ENCODE measurements at regions not wholly inside any gene's neighbourhood (a gene's known extent, or its start where the extent isn't known, plus 50 kb on each side); places are given as distances from the start of the nearest gene placed in this dataset.

DNA sequence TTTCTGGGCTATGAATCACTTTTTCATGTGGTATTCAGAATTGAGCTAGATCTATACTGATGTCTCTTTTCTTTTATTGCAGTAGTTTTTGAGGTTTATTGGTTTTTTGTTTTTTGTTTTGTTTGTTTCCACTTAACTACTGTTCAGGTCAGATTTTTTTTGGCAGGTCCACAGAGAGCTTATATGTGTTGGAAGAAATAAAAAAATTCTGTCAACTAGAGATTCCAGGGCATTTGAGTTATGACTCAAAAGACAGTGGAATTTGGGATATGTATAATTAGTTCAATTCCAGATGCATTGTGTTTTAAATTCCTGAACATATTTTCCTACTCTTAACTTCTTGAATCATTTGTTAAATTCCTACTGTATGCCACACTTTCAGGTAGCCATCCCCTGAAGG is 727.2 kb downstream of the SI start:
- TF ChIP-seq, protein P1, sequence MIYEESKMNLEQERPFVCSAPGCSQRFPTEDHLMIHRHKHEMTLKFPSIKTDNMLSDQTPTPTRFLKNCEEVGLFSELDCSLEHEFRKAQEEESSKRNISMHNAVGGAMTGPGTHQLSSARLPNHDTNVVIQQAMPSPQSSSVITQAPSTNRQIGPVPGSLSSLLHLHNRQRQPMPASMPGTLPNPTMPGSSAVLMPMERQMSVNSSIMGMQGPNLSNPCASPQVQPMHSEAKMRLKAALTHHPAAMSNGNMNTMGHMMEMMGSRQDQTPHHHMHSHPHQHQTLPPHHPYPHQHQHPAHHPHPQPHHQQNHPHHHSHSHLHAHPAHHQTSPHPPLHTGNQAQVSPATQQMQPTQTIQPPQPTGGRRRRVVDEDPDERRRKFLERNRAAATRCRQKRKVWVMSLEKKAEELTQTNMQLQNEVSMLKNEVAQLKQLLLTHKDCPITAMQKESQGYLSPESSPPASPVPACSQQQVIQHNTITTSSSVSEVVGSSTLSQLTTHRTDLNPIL (CRISPR knock-in tag; IDR thresholded peaks at IDR 0.05; ENCODE audit: low read depth), result no peak
- TF ChIP-seq CSDC2 (CRISPR knock-in tag; IDR thresholded peaks at IDR 0.05) (no peak), RARB (CRISPR knock-in tag; IDR thresholded peaks at IDR 0.05) (no peak), ZC3H10 (CRISPR knock-in tag; IDR thresholded peaks at IDR 0.05) (no peak), ZFP3 (CRISPR knock-in tag; IDR thresholded peaks at IDR 0.05) (no peak), ZFP30 (CRISPR knock-in tag; IDR thresholded peaks at IDR 0.05) (no peak), ZNF8 (CRISPR knock-in tag; IDR thresholded peaks at IDR 0.05) (no peak), ZNF70 (CRISPR knock-in tag; IDR thresholded peaks at IDR 0.05) (no peak), ARNTL (CRISPR knock-in tag; IDR thresholded peaks at IDR 0.05; ENCODE audit: borderline replicate concordance, low read depth) (no peak), SNAI2 (CRISPR knock-in tag; IDR thresholded peaks at IDR 0.05) (no peak)
- TF ChIP-seq, protein P2, sequence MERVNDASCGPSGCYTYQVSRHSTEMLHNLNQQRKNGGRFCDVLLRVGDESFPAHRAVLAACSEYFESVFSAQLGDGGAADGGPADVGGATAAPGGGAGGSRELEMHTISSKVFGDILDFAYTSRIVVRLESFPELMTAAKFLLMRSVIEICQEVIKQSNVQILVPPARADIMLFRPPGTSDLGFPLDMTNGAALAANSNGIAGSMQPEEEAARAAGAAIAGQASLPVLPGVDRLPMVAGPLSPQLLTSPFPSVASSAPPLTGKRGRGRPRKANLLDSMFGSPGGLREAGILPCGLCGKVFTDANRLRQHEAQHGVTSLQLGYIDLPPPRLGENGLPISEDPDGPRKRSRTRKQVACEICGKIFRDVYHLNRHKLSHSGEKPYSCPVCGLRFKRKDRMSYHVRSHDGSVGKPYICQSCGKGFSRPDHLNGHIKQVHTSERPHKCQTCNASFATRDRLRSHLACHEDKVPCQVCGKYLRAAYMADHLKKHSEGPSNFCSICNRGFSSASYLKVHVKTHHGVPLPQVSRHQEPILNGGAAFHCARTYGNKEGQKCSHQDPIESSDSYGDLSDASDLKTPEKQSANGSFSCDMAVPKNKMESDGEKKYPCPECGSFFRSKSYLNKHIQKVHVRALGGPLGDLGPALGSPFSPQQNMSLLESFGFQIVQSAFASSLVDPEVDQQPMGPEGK (CRISPR knock-in tag; IDR thresholded peaks at IDR 0.05; ENCODE audit: borderline replicate concordance), result no peak
- TF ChIP-seq, protein P3, sequence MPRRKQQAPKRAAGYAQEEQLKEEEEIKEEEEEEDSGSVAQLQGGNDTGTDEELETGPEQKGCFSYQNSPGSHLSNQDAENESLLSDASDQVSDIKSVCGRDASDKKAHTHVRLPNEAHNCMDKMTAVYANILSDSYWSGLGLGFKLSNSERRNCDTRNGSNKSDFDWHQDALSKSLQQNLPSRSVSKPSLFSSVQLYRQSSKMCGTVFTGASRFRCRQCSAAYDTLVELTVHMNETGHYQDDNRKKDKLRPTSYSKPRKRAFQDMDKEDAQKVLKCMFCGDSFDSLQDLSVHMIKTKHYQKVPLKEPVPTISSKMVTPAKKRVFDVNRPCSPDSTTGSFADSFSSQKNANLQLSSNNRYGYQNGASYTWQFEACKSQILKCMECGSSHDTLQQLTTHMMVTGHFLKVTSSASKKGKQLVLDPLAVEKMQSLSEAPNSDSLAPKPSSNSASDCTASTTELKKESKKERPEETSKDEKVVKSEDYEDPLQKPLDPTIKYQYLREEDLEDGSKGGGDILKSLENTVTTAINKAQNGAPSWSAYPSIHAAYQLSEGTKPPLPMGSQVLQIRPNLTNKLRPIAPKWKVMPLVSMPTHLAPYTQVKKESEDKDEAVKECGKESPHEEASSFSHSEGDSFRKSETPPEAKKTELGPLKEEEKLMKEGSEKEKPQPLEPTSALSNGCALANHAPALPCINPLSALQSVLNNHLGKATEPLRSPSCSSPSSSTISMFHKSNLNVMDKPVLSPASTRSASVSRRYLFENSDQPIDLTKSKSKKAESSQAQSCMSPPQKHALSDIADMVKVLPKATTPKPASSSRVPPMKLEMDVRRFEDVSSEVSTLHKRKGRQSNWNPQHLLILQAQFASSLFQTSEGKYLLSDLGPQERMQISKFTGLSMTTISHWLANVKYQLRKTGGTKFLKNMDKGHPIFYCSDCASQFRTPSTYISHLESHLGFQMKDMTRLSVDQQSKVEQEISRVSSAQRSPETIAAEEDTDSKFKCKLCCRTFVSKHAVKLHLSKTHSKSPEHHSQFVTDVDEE (CRISPR knock-in tag; IDR thresholded peaks at IDR 0.05), result no peak
